GM21447 (cell line): ENCODE measurements at regions not wholly inside any gene's neighbourhood (a gene's known extent, or its start where the extent isn't known, plus 50 kb on each side); places are given as distances from the start of the nearest gene placed in this dataset.
"Not testable (repeated sequence)": the region's sequence is repeated elsewhere in the genome, so short reads cannot be mapped to it uniquely, and the experiment has no call there.

Source experiments
- ATAC-seq: cut with Tn5 transposase; IDR thresholded peaks from one replicate; pipeline ENCODE4 v1.9.1; 2021; ENCODE audit not compliant: unreplicated experiment

- no peak for ATAC-seq
These were observed 126.3 kb upstream of the PLAAT1 start for GRCh38 chr3:193114431-193115340.

- ATAC-seq = no peak
These were observed 124.2 kb upstream of the PLAAT1 start for GRCh38 chr3:193116871-193117270.

- no peak for ATAC-seq
These were observed 122.1 kb upstream of the PLAAT1 start for GRCh38 chr3:193118907-193119306.

- ATAC-seq = no peak
These were observed 121.1 kb upstream of the PLAAT1 start for GRCh38 chr3:193119926-193120325.

GRCh38 chr3:193124861-193125260, 116.2 kb upstream of the PLAAT1 start:
- ATAC-seq = no peak

GRCh38 chr3:193129607-193130006, 111.4 kb upstream of the PLAAT1 start:
- ATAC-seq = no peak

- no peak for ATAC-seq
These were observed 110.4 kb upstream of the PLAAT1 start for GRCh38 chr3:193130576-193130975.

- ATAC-seq = no peak
These were observed 108.8 kb upstream of the PLAAT1 start for GRCh38 chr3:193132241-193132640.

- no peak for ATAC-seq
These were observed 108.1 kb upstream of the PLAAT1 start for GRCh38 chr3:193132964-193133363.

GRCh38 chr3:193134856-193135255, 106.2 kb upstream of the PLAAT1 start:
- ATAC-seq = no peak

GRCh38 chr3:193140381-193140780, 100.6 kb upstream of the PLAAT1 start:
- no peak for ATAC-seq

GRCh38 chr3:193145248-193145647, 95.8 kb upstream of the PLAAT1 start:
- no peak for ATAC-seq

GRCh38 chr3:193148688-193149473, 92.1 kb upstream of the PLAAT1 start:
- no peak for ATAC-seq

- ATAC-seq = no peak
These were observed 91.0 kb upstream of the PLAAT1 start for GRCh38 chr3:193149998-193150397.

- not testable (repeated sequence) for ATAC-seq
These were observed 85.8 kb upstream of the PLAAT1 start for GRCh38 chr3:193155044-193155781.

GRCh38 chr3:193157051-193157450, 84.0 kb upstream of the PLAAT1 start:
- ATAC-seq = no peak

- no peak for ATAC-seq
These were observed 75.4 kb upstream of the PLAAT1 start for GRCh38 chr3:193165431-193166120.

- no peak for ATAC-seq
These were observed 72.1 kb upstream of the PLAAT1 start for GRCh38 chr3:193168931-193169330.

- no peak for ATAC-seq
These were observed 66.9 kb upstream of the PLAAT1 start for GRCh38 chr3:193174140-193174539.

GRCh38 chr3:193179332-193180012, 61.5 kb upstream of the PLAAT1 start:
- ATAC-seq = not testable (repeated sequence)
